GM12872 (cell line): ENCODE measurements at regions not wholly inside any gene's neighbourhood (a gene's known extent, or its start where the extent isn't known, plus 50 kb on each side); places are given as distances from the start of the nearest gene placed in this dataset.

Source experiments
- CTCF ChIP-seq: IDR thresholded peaks from 3 replicates; pipeline ENCODE4 v1.5.1; 2011; ENCODE audit warnings: low read depth, mild to moderate bottlenecking, low read length, moderate library complexity; ENCODE audit not compliant: insufficient read depth

- TF ChIP-seq CTCF, result no peak
These were observed 65.4 kb upstream of the IRX1 start for GRCh38 chr5:3530251-3530650.

- TF ChIP-seq CTCF, result no peak
These were observed 69.0 kb upstream of the IRX1 start for GRCh38 chr5:3526551-3527185.

- TF ChIP-seq CTCF, result no peak
These were observed 73.1 kb upstream of the IRX1 start for GRCh38 chr5:3522491-3522890.

- no peak for TF ChIP-seq CTCF
These were observed 77.1 kb upstream of the IRX1 start for GRCh38 chr5:3518576-3518975.

GRCh38 chr5:3518051-3518450, 77.6 kb upstream of the IRX1 start:
- TF ChIP-seq CTCF, result no peak

GRCh38 chr5:3517348-3517747, 78.3 kb upstream of the IRX1 start:
- no peak for TF ChIP-seq CTCF

GRCh38 chr5:3512361-3513095, 83.1 kb upstream of the IRX1 start:
- TF ChIP-seq CTCF, result no peak
